Erythroblast (primary cell): ENCODE measurements at regions not wholly inside any gene's neighbourhood (a gene's known extent, or its start where the extent isn't known, plus 50 kb on each side); places are given as distances from the start of the nearest gene placed in this dataset.

Source experiments
- GATA1 ChIP-seq: IDR thresholded peaks from 2 replicates; pipeline ENCODE4 v1.6.1; 2011; ENCODE audit warnings: low read depth, mild to moderate bottlenecking, control low read depth, low read length, moderate library complexity
- POLR2A ChIP-seq: IDR thresholded peaks from 2 replicates; pipeline ENCODE4 v1.6.1; 2011; ENCODE audit warnings: mild to moderate bottlenecking, low read length

GRCh38 chr1:95584315-95584714 is 350.3 kb downstream of the RWDD3 start:
- no peak for TF ChIP-seq POLR2A
- no peak for TF ChIP-seq GATA1
